Tibial nerve (tissue), 4 donors: ENCODE measurements at regions not wholly inside any gene's neighbourhood (a gene's known extent, or its start where the extent isn't known, plus 50 kb on each side); places are given as distances from the start of the nearest gene placed in this dataset.
"Not testable (repeated sequence)": the region's sequence is repeated elsewhere in the genome, so short reads cannot be mapped to it uniquely, and the experiment has no call there.

ENCODE experiments used
- CTCF ChIP-seq, 5 experiments: fragments of 200-600 bp in 3 of 5; fragments of 450-650 bp in 2 of 5; sonication (generic) in 3 of 5; IDR thresholded peaks; one replicate each; pipeline ENCODE4 v1.5.1; 2016 to 2019; ENCODE audit warnings: antibody characterized with exemption in 5 of 5, mild to moderate bottlenecking in 3 of 5, moderate library complexity in 2 of 5
- EP300 ChIP-seq, 2 donors: sonication (generic); formaldehyde crosslinking; IDR thresholded peaks; one replicate each; pipeline ENCODE4 v1.6.1; 2017; ENCODE audit warnings: antibody characterized with exemption in 2 of 2, mild to moderate bottlenecking in 1 of 2
- POLR2A ChIP-seq, 2 donors: fragments of 450-650 bp; IDR thresholded peaks; one replicate each; pipeline ENCODE4 v1.6.1; 2017; ENCODE audit warnings: antibody characterized with exemption in 2 of 2, mild to moderate bottlenecking in 2 of 2, moderate library complexity in 2 of 2

GRCh38 chr9:41357350-41357748, 168.2 kb upstream of the ZNG1F start:
- not testable (repeated sequence) for TF ChIP-seq POLR2A, CTCF, EP300 (IDR thresholded peaks at IDR 0.05)
